ENCODE measurements at regions not wholly inside any gene's neighbourhood (a gene's known extent, or its start where the extent isn't known, plus 50 kb on each side); places are given as distances from the start of the nearest gene placed in this dataset.

DNA sequence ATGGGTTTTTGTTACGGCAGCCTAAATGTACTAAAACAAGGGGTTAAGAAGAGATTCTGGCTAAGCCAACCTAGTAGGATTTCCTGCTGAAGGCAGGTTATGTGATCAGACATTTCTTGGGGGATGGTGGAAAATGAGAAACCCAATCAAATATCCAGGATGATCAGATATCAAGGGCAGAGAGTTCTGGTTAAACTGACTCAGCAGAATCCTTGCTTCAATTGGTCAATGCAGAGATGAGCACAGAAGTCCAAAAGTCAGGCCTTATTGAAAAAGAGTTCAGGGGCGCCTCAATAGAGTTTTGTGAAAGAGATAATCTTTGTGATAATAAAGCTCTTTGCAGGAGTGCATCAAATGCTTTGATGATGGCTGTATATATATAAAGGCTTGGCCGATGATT is 237.1 kb downstream of the AMY1C start:
- TF ChIP-seq, protein P1, sequence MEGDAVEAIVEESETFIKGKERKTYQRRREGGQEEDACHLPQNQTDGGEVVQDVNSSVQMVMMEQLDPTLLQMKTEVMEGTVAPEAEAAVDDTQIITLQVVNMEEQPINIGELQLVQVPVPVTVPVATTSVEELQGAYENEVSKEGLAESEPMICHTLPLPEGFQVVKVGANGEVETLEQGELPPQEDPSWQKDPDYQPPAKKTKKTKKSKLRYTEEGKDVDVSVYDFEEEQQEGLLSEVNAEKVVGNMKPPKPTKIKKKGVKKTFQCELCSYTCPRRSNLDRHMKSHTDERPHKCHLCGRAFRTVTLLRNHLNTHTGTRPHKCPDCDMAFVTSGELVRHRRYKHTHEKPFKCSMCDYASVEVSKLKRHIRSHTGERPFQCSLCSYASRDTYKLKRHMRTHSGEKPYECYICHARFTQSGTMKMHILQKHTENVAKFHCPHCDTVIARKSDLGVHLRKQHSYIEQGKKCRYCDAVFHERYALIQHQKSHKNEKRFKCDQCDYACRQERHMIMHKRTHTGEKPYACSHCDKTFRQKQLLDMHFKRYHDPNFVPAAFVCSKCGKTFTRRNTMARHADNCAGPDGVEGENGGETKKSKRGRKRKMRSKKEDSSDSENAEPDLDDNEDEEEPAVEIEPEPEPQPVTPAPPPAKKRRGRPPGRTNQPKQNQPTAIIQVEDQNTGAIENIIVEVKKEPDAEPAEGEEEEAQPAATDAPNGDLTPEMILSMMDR (conservative IDR thresholded peaks at IDR 0.05; ENCODE audit: low read length), result no peak
- no peak for TF ChIP-seq EZH2phosphoT487 (IDR thresholded peaks at IDR 0.05; ENCODE audit: borderline replicate concordance, low read depth, low read length)

Data from OCI-LY7 (cell line).